ENCODE measurements at regions not wholly inside any gene's neighbourhood (a gene's known extent, or its start where the extent isn't known, plus 50 kb on each side); places are given as distances from the start of the nearest gene placed in this dataset.
A peak's percentile ranks its signal among the peaks of the same experiment; 100 is the strongest.

GRCh38 chr2:9752441-9753275, 90.6 kb upstream of the TAF1B start:
- peak overlapping the region; percentile 72 for H3K4me3 ChIP-seq (ENCODE audit: low read length)
- no peaks in the 10 kb centered on the region for H3K9me3 ChIP-seq (ENCODE audit: insufficient read depth, low read length)
- peaks cover 43% of the 10 kb centered on the region for H3K27me3 ChIP-seq (ENCODE audit: low read depth, low read length)
- peaks cover 40% of the 10 kb centered on the region for H3K4me1 ChIP-seq (ENCODE audit: low read length)
- H4K20me1 ChIP-seq (ENCODE audit: insufficient read depth, low read length), result no peaks in the 10 kb centered on the region
- peak overlapping the region; percentile 34; the same call in 1 of the 2 replicates for H3K9ac ChIP-seq (ENCODE audit: low read length)
- H3K27ac ChIP-seq (ENCODE audit: low read length), result no peak overlapping the region
- no peak for TF ChIP-seq EZH2phosphoT487 (IDR thresholded peaks at IDR 0.05; ENCODE audit: low read depth)
- TF ChIP-seq, protein P1, sequence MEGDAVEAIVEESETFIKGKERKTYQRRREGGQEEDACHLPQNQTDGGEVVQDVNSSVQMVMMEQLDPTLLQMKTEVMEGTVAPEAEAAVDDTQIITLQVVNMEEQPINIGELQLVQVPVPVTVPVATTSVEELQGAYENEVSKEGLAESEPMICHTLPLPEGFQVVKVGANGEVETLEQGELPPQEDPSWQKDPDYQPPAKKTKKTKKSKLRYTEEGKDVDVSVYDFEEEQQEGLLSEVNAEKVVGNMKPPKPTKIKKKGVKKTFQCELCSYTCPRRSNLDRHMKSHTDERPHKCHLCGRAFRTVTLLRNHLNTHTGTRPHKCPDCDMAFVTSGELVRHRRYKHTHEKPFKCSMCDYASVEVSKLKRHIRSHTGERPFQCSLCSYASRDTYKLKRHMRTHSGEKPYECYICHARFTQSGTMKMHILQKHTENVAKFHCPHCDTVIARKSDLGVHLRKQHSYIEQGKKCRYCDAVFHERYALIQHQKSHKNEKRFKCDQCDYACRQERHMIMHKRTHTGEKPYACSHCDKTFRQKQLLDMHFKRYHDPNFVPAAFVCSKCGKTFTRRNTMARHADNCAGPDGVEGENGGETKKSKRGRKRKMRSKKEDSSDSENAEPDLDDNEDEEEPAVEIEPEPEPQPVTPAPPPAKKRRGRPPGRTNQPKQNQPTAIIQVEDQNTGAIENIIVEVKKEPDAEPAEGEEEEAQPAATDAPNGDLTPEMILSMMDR (IDR thresholded peaks at IDR 0.05; ENCODE audit: low read depth, low read length), result no peak
- H3K36me3 ChIP-seq (replicated peaks; ENCODE audit: low read depth, low read length), result no peaks in the 10 kb centered on the region
- H3K79me2 ChIP-seq (ENCODE audit: low read length), result no peaks in the 10 kb centered on the region
- H3K4me2 ChIP-seq (ENCODE audit: low read length), result peak overlapping the region; percentile 88
- peak overlapping the region; percentile 45; the same call in 1 of the 2 replicates for H2AFZ ChIP-seq (ENCODE audit: low read depth, low read length)

GRCh38 chr2:9753276-9753600, 90.0 kb upstream of the TAF1B start:
- peak overlapping the region; percentile 88 for H3K4me2 ChIP-seq (ENCODE audit: low read length)
- 0 out of 2 replicates have a peak overlapping the region, but pooled peaks have one; percentile 45 for H2AFZ ChIP-seq (ENCODE audit: low read depth, low read length)

GRCh38 chr2:9753665-9754531, 89.4 kb upstream of the TAF1B start:
- TF ChIP-seq, protein P1 (IDR thresholded peaks at IDR 0.05; ENCODE audit: low read depth, low read length), result no peak
- TF ChIP-seq EZH2phosphoT487 (IDR thresholded peaks at IDR 0.05; ENCODE audit: low read depth), result no peak
- Histone ChIP-seq H3K9me3 (ENCODE audit: insufficient read depth, low read length) (no peaks in the 10 kb centered on the region), H3K27me3 (ENCODE audit: low read depth, low read length) (peaks cover 48% of the 10 kb centered on the region), H4K20me1 (ENCODE audit: insufficient read depth, low read length) (no peaks in the 10 kb centered on the region), H3K27ac (ENCODE audit: low read length) (no peak overlapping the region), H3K4me3 (ENCODE audit: low read length) (peak overlapping the region; percentile 72), H3K9ac (ENCODE audit: low read length) (peak overlapping the region; percentile 49), H3K36me3 (replicated peaks; ENCODE audit: low read depth, low read length) (no peaks in the 10 kb centered on the region), H3K4me1 (ENCODE audit: low read length) (peaks cover 35% of the 10 kb centered on the region), H3K4me2 (ENCODE audit: low read length) (peak overlapping the region; percentile 88), H3K79me2 (ENCODE audit: low read length) (no peaks in the 10 kb centered on the region), H2AFZ (ENCODE audit: low read depth, low read length) (peak overlapping the region; percentile 45; the same call in 1 of the 2 replicates)

More at GRCh38 chr2:9753276-9753600, 90.0 kb upstream of the TAF1B start:
- Histone ChIP-seq H3K36me3 (replicated peaks; ENCODE audit: low read depth, low read length) (no peaks in the 10 kb centered on the region), H4K20me1 (ENCODE audit: insufficient read depth, low read length) (no peaks in the 10 kb centered on the region), H3K79me2 (ENCODE audit: low read length) (no peaks in the 10 kb centered on the region), H3K9me3 (ENCODE audit: insufficient read depth, low read length) (no peaks in the 10 kb centered on the region), H3K27me3 (ENCODE audit: low read depth, low read length) (peaks cover 45% of the 10 kb centered on the region), H3K4me1 (ENCODE audit: low read length) (peaks cover 40% of the 10 kb centered on the region), H3K4me3 (ENCODE audit: low read length) (peak overlapping the region; percentile 72), H3K27ac (ENCODE audit: low read length) (no peak overlapping the region), H3K9ac (ENCODE audit: low read length) (peak overlapping the region; percentile 49)
- TF ChIP-seq EZH2phosphoT487 (IDR thresholded peaks at IDR 0.05; ENCODE audit: low read depth), result no peak
- TF ChIP-seq, protein P1 (IDR thresholded peaks at IDR 0.05; ENCODE audit: low read depth, low read length), result no peak

DNA sequence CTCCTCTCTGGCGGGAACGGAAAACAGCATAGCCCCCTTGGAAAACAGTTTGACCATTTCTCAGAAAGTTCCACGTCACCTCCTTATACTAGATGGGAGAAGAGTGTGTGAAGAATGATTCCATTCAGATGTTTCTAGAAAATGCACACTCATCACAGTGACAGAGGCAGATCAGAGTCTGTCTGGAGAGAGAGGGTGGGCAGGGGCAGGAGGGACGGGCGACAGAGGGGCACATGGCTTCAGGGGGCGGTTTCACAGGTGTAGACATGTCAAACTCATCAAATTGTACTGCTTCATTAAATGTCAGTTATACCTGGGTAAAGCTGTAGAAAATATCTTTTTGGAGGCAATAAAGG, 88.8 kb upstream of the TAF1B start:
- TF ChIP-seq, protein P1 (IDR thresholded peaks at IDR 0.05; ENCODE audit: low read depth, low read length), result no peak
- TF ChIP-seq EZH2phosphoT487 (IDR thresholded peaks at IDR 0.05; ENCODE audit: low read depth), result no peak
- H3K9me3 ChIP-seq (ENCODE audit: insufficient read depth, low read length), result no peaks in the 10 kb centered on the region
- H3K27me3 ChIP-seq (ENCODE audit: low read depth, low read length), result peaks cover 52% of the 10 kb centered on the region
- H3K4me2 ChIP-seq (ENCODE audit: low read length), result peak overlapping the region; percentile 88
- peak overlapping the region; percentile 72 for H3K4me3 ChIP-seq (ENCODE audit: low read length)
- no peaks in the 10 kb centered on the region for H3K79me2 ChIP-seq (ENCODE audit: low read length)
- no peaks in the 10 kb centered on the region for H3K36me3 ChIP-seq (replicated peaks; ENCODE audit: low read depth, low read length)
- peaks cover 31% of the 10 kb centered on the region for H3K4me1 ChIP-seq (ENCODE audit: low read length)
- no peaks in the 10 kb centered on the region for H4K20me1 ChIP-seq (ENCODE audit: insufficient read depth, low read length)
- no peak overlapping the region for H3K27ac ChIP-seq (ENCODE audit: low read length)
- H3K9ac ChIP-seq (ENCODE audit: low read length), result peak overlapping the region; percentile 6; the same call in 1 of the 2 replicates
- H2AFZ ChIP-seq (ENCODE audit: low read depth, low read length), result peak overlapping the region; percentile 42; the same call in 1 of the 2 replicates
